ENCODE measurements at regions not wholly inside any gene's neighbourhood (a gene's known extent, or its start where the extent isn't known, plus 50 kb on each side); places are given as distances from the start of the nearest gene placed in this dataset.

DNA sequence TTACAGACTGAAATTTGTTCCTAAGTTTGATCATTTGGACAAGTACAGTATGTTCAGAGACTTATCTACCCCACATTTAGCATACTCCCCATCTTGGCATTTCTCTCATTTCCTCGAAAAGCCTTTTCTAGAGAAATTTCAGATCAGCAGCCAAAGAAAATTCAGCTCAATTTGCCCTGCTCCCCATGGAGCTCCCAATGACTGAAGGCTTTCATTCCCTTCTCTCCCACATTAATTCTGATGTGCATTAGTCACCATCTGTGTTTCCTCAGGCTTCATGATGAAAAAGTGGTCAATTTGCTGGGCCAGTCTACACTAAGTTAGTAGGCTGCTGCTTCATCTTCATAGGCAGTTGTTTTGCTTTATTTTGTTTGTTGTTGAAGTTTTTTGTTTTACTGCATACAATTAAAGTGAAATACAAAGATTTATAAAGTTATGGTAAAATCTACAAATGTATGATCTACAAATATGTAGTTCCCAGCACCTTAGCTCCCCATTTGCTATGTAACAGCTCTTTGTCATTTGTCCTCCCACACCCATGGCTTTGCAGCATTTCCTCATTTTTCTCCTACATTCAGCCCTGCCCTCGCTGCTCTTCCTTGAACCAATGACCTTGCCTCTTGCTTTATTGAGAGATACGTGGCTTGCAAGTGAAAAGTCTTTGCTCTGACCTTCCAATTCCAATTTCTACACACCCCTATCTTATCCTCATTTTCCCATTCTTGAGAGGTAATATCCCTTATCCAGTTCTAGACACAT is 193.9 kb downstream of the ANAPC10 start:
- no peak for DNase-seq

DNA sequence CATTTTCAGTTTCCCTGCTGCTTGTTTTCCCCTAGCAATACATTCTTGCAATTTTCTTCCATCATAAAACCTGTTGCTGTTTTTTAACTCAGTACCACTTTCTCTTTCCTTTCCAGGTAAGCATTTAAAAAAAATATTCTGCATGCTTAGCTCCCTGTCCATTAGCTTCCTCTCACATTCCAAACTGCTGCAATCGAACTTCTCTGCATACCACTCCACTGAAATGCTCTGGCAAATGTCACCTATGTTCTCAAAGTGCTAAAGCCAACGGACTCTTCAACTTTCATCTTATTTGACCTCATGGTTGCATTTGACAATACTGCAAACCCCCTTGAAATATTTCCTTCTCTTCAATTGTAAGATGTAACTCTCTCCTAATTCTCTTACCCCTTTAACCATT is 192.7 kb downstream of the ANAPC10 start:
- DNase-seq: no peak

DNA sequence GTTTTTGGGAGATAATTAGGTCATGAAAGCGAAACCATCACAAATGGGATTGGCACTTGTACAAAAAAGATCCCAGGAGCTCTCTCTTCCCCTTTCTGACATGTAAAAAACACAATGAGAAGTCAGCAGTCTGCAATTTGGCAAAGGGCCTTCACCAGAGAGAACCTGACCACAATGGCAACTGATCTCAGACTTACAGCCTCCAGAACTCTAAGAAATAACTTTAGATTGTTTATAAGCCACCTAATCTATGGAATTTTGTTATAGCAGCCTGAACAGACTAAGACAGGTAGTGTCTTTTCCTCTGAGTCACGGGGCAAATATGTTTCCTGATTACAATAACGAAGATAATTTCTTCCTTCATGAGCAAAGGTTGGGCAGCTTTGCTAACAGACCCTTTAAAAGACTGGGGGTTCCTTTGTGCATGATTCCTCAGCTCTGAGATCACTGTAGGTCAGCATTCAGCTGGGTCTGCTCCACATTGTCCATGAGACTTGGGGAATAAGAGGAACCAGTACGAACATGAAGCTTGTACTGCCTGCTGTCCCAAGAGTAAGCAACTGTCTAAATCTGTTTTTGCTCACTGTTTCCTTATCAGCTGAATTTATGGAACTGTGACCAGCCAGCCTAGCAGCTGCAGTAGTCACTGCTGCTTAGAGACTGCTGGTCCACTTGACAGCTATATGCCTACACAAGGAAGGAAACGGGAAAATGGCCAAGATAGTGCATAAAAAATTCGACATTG is 191.6 kb downstream of the ANAPC10 start:
- DNase-seq: peak; percentile 80

DNA sequence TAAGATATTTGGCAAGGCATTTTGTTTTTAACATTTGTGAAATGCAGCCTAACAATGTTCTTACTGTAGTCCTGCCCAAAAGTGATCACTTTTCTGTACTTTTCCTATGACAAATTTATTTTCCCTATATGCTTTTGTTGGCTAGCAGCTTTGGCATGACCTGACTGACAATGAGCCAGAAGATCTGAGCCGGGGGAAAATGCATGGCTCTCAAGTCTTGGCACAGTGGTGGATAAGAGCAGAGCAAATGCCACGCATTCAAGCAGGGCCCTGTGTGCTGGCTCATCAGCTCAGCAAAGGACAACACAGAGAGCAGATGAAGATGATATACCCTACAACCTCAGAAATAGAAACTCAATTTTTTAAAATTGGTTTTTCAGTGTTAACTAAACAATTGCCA is 187.3 kb downstream of the ANAPC10 start:
- DNase-seq: no peak
